GM19324 (cell line): ENCODE measurements at regions not wholly inside any gene's neighbourhood (a gene's known extent, or its start where the extent isn't known, plus 50 kb on each side); places are given as distances from the start of the nearest gene placed in this dataset.
"Not testable (repeated sequence)": the region's sequence is repeated elsewhere in the genome, so short reads cannot be mapped to it uniquely, and the experiment has no call there.

Experiments used
- ATAC-seq: cut with Tn5 transposase; IDR thresholded peaks from one replicate; pipeline ENCODE4 v1.9.1; 2021; ENCODE audit warnings: mild to moderate bottlenecking, moderate library complexity; ENCODE audit not compliant: unreplicated experiment, low FRiP score

- ATAC-seq: no peak
Measured at GRCh38 chr4:178137732-178138471, 695.7 kb upstream of the AGA start.

GRCh38 chr4:178138491-178138890 lies 696.3 kb upstream of the AGA start:
- no peak for ATAC-seq

- ATAC-seq: no peak
Measured at GRCh38 chr4:178140326-178140915, 698.2 kb upstream of the AGA start.

- ATAC-seq: no peak
Measured at GRCh38 chr4:178142724-178143123, 700.5 kb upstream of the AGA start.

- no peak for ATAC-seq
Measured at GRCh38 chr4:178148106-178148505, 705.9 kb upstream of the AGA start.

GRCh38 chr4:178165251-178165950 lies 723.2 kb upstream of the AGA start:
- no peak for ATAC-seq

- ATAC-seq: no peak
Measured at GRCh38 chr4:178165951-178166308, 723.7 kb upstream of the AGA start.

GRCh38 chr4:178173771-178174170 lies 731.5 kb upstream of the AGA start:
- ATAC-seq: no peak

- no peak for ATAC-seq
Measured at GRCh38 chr4:178174756-178175155, 732.5 kb upstream of the AGA start.

GRCh38 chr4:178185517-178185916 lies 743.3 kb upstream of the AGA start:
- ATAC-seq: no peak

GRCh38 chr4:178192611-178193010 lies 750.4 kb upstream of the AGA start:
- no peak for ATAC-seq

GRCh38 chr4:178196751-178197374 lies 754.6 kb upstream of the AGA start:
- ATAC-seq: no peak

GRCh38 chr4:178198691-178199090 lies 756.5 kb upstream of the AGA start:
- no peak for ATAC-seq

GRCh38 chr4:178202422-178202821 lies 760.2 kb upstream of the AGA start:
- no peak for ATAC-seq

GRCh38 chr4:178205826-178206225 lies 763.6 kb upstream of the AGA start:
- no peak for ATAC-seq

- ATAC-seq: no peak
Measured at GRCh38 chr4:178215309-178215708, 773.1 kb upstream of the AGA start.

GRCh38 chr4:178215763-178216162 lies 773.5 kb upstream of the AGA start:
- ATAC-seq: no peak

- ATAC-seq: not testable (repeated sequence)
Measured at GRCh38 chr4:178226421-178226820, 784.2 kb upstream of the AGA start.

- ATAC-seq: no peak
Measured at GRCh38 chr4:178233906-178234305, 791.7 kb upstream of the AGA start.

- no peak for ATAC-seq
Measured at GRCh38 chr4:178240891-178241290, 798.7 kb upstream of the AGA start.

- ATAC-seq: no peak
Measured at GRCh38 chr4:178241601-178242118, 799.4 kb upstream of the AGA start.
